ENCODE measurements at regions not wholly inside any gene's neighbourhood (a gene's known extent, or its start where the extent isn't known, plus 50 kb on each side); places are given as distances from the start of the nearest gene placed in this dataset.

- TF ChIP-seq CTCF (IDR thresholded peaks at IDR 0.05; ENCODE audit: low read depth, low read length) = no peak
- no peak for TF ChIP-seq EZH2phosphoT487 (IDR thresholded peaks at IDR 0.05; ENCODE audit: low read depth)
Observed at GRCh38 chr12:19772776-19773175, 333.5 kb downstream of the AEBP2 start.

Data from OCI-LY3 (cell line).